ELF-1 (cell line): ENCODE measurements at regions not wholly inside any gene's neighbourhood (a gene's known extent, or its start where the extent isn't known, plus 50 kb on each side); places are given as distances from the start of the nearest gene placed in this dataset.

Source experiments
- DNase-seq: peaks from one replicate; pipeline ENCODE4 v3.0.0-alpha.2; 2016; ENCODE audit warnings: low read depth, low spot score

DNA sequence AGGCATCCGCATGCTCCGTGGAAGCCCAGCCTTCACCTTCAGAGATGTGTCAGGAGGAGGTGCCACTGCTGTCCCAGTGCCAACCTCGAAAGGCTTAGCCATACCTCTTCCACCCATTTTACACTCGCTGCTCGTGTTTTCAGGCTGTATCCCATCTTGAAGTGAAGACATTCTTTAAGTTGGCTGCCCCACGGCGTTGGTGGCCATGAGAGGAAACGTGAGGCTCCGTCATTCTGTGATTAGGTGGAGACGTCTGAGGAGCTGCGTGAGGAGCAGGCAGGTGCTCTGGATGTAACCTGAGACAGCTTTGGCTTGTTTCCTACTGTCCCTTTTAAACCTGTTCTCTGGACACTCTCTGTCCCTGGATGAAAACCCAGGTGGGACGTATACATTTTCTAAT lies 159.9 kb upstream of the RNF32 start:
- DNase-seq = no peak

DNA sequence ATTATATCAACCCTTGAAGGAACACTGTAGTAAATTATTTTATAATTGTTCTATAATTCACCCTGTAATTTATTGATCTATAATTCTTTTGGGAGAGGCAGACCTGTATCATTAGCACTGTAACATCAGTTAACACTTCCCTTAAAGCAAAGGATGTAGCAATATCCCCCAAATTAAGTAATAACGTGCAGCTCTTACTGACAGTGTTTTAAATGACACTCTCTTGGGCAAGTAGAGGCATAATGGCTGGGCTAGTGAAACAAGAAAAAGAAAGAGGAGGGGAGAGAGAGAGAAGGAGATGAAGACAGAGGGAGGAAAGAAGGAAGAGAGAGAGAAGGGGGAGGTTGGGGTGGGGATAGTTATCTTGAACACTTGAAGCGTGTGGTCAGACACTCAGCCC lies 161.0 kb upstream of the RNF32 start:
- DNase-seq = no peak

DNA sequence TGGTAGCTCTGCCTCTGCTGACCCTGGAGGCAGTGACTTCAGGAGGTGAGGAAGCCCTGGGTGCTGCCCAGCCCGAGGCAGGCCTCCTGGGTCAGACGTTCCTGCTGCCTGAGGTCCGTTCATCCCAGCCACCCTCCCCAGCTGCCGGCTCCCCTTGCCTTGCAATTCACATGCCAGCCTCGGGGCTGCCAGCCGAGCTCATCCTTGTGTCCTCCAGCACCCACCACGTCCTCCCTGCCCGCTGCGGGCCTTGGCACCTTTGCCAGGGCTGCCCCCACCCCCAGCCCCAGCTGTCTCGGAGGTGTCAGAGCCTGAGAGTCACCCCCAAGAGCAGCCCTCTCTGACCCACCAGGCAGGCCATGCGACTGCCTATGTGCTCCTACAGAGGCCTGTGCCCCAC lies 162.1 kb upstream of the RNF32 start:
- DNase-seq = no peak

DNA sequence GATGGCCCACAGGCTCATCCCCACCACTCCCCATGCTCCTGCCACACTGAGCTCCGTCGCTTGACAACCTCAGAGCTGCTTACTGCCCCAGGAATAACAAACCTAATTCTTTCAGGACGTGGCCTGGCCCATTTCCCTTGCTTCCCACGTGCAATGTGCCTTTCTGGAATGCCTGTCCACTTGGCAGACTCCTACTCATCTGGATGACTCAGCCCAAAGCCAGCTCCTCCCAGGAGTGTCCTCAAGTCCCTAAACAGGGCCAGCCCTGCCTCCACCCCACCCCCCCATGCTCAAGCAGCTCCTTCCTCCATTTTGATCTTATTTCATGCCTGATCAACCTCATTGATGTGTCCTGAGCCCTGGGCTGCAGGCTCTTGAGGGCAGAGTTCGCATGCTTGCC lies 164.9 kb upstream of the RNF32 start:
- peak; percentile 15 for DNase-seq

DNA sequence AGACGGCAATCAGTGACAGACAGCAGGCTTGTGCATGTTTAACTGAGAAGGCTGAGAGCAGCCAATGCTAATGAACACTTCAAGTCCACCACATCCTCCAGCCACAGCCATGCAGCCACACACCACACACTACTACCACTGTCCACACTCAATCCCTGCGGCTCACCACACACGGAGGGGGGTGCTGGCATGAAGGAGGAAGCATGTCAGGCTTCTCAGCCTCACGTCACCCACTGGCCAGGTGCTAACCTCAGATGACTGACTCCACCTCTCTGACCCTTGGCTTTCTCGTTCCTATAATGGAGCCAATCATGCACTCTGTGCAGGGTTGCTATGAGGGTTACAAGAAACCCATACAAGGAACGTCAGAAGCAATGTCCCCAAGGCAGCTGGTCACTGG lies 165.4 kb upstream of the RNF32 start:
- DNase-seq = no peak

DNA sequence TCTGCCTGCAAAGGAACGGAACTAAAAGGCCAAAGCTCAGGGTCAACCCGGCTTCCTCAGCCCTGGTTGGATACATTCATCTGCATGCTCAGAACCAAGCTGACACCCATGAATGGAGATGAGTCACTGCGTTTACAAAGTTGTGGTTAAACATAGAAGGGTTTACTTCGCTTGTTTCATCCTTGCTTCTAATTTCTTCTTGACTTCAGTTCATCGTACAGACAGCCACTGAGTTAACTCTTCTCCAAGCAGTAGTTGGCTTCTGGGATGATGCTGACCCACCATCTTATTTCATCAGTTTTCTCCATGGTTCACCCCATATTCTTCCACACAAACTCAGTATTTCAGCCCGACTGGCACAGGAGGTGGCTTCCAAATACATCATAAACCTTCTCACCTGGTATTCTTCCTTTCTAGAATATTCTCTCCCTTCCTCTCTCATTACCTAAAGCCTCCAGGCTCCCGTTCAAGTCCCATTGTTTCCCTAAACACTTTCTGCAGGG lies 166.3 kb upstream of the RNF32 start:
- no peak for DNase-seq

DNA sequence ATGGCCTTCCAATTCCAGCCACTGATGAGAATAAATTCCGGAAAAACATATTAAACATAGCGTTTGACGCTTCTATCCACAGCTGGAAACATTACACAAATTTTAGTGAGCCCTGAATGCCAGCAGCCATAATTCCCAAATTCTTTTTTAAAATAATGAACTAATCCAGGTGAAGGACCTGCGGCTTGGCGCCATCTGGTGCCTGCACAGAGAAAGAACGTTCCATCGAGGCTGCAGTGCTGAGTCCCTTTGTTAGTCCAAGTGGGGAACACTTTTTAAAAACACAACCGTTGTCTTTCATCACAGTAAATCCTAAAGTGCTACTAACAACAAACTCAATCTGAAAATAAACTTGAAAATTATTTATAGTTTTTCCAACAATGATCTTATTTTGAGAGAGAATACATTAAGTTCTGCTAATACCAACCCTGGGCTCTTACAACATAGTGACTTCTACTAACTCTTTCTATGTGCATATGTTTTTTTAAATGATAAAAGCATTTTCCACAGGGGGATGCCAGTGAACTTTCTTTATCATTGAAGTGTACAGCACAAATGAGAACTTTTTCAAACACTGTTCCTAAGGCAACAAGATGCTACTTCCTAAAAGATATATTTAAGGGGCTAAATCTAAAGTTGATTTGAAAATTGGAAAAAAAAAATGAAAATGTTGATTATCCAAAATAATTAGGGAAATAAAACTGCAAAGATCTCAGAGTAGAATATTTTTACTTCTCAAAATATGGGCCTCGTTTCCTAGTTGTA lies 166.9 kb upstream of the RNF32 start:
- peak; percentile 28 for DNase-seq

DNA sequence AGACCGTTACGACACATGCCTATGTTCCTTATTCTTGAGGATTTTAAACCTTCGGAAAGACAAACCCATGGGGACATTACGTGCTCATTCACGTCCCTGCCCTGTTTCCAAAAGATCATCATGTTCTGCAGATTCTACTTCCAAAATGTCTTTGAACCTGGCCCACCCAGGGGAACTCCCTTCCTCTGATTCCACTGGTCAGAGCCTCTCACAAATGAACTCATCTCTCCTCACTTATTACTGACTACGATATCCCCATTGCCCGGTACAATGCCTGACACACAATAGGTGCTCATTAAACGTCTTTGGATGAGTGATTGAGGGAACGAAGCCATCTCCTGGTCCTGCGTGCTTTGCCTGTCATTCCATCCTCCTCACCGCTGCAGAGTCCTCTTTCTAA lies 168.3 kb upstream of the RNF32 start:
- DNase-seq = no peak

DNA sequence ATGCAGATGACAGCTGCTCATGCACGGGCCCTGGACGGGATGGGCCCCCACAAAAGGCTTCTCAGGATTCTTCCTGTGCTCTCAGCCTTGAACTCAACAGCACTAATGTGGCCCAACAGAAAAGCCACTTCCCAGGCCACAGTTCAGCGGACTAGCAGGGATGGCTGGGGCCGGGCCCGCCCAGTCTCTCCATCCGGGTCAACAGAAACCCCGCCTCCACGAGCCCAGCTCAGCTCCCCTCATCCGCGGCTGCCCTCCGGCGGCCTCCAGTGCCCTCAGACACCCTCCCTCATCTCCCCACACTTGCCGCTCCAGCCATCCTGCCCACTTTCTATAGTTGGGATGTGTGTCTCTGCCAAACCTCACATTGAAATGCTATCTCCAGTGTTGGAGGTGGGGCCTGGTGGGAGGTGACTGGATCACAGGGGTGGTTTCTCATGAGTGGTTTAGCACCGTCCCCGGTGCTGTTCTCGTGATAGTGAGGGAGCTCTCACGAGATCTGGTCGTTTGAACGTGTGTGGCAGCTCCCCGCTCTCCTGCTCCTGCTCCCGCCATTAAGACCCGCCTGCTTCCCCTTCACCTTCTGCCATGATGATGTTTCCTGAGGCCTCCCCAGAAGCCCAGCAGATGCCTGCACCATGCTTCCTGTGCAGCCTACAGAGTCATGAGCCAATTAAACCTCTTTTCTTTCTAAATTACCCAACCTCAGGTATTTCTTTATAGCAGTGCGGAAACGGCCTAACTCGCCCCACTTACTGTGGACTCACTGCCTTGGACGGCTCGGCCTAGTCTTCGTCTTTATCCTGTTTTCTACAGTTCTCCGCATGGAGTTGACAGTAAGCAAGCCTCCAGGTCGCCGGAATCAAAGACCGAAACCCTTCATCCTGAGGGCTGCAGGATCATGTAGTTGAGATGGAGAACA lies 169.9 kb upstream of the RNF32 start:
- DNase-seq = no peak

DNA sequence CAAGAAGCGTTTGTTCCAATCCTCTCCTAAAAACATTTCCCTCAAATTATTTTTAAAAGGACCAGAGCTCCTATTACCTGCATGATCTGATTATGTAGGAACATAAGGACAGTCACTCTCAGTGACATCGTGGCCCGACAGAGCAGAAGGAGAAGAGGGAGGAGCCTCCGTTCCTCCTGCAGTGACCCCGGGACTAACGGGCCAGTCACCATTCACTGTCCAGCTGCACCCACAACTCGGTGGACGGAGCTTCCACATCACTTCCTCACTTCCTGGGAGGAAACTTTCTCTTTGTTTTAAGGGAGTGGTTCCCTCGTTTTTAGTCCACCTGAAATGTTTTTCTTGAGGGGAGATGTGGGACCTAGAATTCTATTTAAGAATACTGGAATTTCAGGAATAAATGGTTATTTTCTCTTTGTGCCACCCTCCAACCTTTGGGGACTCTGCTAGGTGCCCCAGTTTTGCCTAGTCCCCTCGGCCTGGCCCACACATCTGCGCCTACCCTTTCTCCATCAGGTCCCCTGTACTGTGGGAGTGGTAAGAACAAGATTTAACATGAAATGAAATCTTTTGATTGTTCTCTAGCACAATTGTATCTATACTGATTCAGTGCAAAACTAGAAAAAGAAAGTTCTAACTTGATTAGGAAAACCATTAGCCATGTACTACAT lies 173.5 kb upstream of the RNF32 start:
- DNase-seq = no peak

DNA sequence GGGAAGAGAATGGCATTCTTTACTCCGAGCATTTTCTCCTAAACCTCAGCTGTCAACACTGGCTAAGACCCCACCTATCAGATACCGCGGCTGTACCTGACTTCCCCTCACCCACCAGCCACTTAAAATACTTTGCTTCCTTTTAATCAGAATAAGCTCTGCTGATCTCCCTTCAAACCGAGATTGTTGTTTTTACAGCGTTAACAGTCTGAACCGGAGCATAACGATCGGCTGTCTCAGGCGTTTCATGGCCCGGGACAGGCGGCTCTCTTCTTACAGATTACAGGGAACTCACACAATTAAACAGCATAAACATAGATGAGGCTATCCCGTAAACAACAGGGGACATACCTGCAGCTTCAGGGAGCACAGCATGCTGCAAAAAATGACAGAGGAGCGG lies 174.3 kb upstream of the RNF32 start:
- no peak for DNase-seq

DNA sequence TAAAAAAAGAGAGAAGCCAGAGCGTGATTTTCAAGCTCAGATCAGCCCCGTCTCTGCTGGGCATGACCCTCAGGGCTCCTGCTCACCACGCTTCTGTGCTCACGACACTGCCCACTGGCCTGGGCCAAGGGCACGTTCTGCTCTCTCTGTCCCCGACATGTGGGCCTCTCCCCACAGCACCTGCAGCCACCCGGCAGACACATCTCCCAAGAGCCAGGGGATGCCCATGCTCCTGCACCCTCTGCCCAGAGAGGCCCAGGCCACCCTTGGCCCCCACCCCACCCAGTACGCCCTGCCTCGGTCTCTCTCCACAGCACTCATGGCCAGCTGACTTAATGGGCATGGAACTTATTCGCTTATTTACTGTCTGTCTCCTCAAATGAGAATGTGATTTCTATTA lies 175.4 kb upstream of the RNF32 start:
- DNase-seq = no peak

DNA sequence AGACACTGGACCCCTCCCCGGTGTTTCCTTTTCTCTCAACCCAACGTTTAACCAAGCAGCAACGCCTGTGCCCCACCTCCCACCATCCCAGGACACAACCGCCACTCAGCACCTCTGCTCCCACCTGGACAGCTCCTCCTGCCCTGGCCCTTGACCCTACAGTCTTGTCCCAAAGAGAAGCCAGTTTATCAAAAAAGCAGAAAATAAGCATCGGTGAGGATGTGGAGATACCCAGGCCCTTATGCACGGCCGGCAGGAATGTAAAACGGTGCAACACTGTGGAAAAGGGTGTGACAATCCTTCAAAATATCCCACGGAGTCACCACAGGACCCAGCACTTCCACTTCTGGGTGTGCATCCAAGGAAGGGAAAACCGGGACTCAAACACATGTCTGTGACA lies 176.2 kb upstream of the RNF32 start:
- DNase-seq = no peak

DNA sequence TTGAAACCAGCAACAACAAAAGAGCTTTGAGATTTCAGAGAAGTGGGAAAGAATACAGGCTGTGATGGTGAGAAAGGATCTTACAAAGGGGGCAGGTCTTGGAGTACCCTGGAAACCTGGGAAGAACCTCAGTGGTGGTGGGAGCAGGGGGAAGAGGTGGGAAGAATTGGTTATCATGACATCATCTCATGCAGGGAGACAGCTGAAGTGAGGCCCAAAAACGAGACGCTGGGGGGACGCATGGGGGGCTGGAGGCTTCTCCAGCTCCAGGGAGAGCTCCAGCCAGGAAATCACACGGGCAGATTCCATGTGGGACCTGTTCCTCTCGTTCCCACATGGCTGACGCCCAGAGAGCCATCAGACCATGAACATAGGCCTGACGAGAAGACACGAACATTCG lies 177.3 kb upstream of the RNF32 start:
- no peak for DNase-seq

DNA sequence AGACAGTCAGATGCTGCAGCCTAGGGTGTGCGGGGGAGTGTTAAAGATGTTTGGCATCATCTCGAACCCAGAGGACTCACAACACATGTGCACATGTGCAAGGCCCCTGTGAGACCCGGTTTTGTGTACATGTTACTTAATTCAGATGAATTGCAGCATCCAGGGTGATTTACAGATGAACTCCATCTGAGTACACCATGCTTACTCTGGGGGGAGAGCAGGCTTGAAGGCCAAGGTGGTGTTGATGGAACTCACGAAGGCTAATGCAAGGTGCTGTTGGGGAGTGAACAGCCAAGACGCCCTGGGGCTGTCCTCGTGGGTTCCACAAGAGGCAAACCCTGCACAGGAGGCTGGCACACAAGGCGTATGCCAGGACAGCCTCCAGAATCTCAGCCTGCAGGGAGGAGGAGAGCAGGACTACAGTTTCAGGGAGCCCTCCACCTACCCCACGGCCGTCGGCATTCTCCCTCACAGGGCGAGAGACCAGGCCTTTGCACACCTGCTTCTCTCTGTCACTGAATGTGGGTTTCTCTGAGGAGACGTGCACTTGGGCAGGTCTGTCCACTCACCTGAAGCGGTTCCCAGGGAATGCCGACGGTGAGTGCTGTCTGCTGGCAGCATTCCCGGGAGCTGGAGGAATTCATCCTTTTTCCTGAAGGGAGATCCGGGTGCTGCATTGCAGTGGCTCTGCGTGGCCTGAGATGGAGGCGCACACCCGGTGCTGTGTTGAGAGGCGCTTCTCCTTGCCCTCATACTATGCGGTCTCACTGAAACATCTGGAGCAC lies 178.5 kb upstream of the RNF32 start:
- no peak for DNase-seq

DNA sequence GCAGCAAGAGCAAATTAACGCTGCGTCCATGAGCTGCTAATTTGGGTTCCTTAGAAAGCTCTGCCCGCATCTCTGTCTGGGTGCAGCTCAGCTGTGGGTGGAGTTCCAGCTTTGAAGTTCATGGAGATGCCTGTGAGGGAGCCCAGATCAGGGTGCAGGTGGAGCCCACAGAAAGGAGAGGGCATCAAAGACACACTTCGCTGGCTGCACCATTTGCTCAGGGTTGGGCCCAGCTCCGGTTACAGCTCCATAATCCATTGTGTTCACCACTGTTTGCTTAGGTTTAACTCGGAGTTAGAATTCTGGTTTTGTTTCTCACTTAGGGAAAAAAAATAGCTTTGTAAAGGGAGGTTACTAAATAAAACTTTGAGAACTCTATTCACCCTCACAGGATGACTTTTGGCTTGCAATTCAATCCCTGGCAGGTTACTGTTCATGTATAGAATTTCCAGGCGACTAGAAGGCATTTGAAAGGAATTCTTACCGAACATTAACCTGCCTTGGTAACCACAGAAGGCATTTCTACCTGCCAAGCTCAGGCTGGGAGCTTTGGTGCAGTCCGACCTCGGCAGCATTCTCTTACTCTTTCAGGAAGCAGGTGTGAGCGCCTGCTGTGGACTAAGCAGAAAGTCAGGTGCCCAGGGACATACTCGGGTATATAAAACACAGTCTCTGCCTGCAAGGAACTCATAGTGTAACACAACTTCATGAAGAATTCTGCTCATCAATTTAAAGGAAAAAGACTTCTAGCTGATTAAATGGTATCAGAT lies 179.5 kb upstream of the RNF32 start:
- DNase-seq = no peak

DNA sequence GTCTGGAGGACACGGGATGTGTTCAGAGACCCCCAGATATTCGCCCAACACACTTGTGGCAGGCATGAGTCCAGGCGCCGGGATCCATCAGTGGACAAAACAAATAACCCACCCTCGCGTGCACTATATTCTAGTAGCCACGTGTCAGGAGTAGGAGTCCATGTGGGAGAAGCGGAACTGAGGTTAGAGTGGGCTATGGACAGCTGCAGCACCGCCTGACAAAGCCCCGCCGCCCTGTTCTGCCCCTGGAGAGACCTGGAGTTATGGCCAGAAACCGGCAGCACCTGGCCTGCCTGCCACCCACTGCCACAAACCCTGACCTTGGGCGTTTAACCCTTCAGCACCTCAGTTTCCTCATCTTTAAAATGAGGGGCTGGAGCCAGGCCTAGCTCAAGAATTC lies 181.0 kb upstream of the RNF32 start:
- no peak for DNase-seq

DNA sequence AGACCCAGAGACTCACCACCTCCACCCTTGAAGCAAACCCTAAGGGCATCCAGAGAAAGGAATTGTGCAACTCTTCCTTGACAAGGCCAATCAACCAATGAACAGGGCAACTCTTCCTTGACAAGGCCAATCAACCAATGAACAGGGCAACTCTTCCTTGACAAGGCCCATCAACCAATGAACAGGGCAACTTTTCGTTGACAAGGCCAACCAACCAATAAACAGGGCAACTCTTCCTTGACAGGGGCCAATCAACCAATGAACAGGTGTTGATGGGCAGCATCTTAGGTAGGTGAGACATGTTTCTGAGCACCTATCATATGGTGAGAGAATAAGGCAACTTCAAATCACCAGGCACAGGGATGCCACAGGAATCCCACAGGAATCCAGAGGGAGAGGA lies 181.5 kb upstream of the RNF32 start:
- DNase-seq = no peak

DNA sequence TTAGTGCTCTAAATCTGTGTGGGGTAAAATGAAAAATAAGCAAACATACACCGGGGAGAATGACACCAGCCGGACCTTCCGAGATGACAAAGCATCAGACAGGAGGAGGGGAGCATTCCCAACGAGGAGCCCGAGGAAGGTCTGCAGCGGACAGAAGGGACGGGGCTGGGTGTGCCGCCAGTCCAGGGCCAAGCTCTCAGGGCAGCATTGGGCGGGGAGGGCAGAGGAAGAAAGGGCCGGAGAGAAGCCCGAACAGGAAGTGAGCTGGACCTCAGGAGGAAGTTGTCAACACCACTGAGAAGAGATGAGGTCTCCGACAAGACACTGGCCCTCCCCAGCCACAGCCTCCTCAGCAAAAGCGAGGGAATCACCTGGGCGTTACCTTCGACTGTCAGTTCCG lies 182.6 kb upstream of the RNF32 start:
- DNase-seq = no peak

DNA sequence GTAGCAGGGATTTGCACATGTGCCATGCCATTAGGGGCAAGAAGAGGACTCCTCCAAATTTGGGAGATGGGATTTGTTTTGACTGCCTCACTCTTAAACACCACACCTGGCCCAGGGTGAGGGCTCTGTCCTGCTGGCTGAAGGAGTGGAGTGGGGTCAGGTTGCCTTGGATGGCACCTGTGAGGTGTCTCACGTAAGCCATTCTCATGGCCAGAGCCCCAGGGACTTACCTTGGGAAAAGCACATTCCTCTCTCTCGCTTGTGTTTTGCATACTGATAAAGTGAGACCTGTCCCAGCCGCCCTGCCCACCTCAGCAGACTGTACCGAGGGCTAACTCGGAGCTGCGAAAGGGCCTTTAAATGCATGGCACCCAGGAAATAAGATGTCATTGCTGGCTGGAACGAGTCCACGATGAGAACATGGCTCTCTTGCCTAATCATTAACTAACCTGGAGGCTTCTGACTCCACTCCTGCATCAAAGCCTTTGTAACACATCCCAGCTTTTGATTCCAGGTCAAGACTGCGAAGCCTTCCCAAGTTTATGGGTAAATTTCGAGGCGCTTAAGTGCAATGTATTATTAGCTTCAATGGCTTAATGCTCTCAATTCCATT lies 184.0 kb upstream of the RNF32 start:
- DNase-seq = peak; percentile 30
